ENCODE measurements at regions not wholly inside any gene's neighbourhood (a gene's known extent, or its start where the extent isn't known, plus 50 kb on each side); places are given as distances from the start of the nearest gene placed in this dataset.
"Not testable (repeated sequence)": the region's sequence is repeated elsewhere in the genome, so short reads cannot be mapped to it uniquely, and the experiment has no call there.

- DNase-seq (ENCODE audit: low spot score): no peak
Observed at GRCh38 chr7:113389112-113389646, 270.8 kb upstream of the SMIM30 start.

GRCh38 chr7:113383638-113384037, 265.3 kb upstream of the SMIM30 start:
- no peak for DNase-seq (ENCODE audit: low spot score)

GRCh38 chr7:113379746-113380145, 261.4 kb upstream of the SMIM30 start:
- no peak for DNase-seq (ENCODE audit: low spot score)

GRCh38 chr7:113374955-113375354, 256.6 kb upstream of the SMIM30 start:
- DNase-seq (ENCODE audit: low spot score): no peak

GRCh38 chr7:113373863-113374262, 255.5 kb upstream of the SMIM30 start:
- DNase-seq (ENCODE audit: low spot score): no peak

- no peak for DNase-seq (ENCODE audit: low spot score)
Observed at GRCh38 chr7:113371416-113372043, 253.2 kb upstream of the SMIM30 start.

- DNase-seq (ENCODE audit: low spot score): no peak
Observed at GRCh38 chr7:113370910-113371309, 252.6 kb upstream of the SMIM30 start.

- DNase-seq (ENCODE audit: low spot score): no peak
Observed at GRCh38 chr7:113368256-113368655, 249.9 kb upstream of the SMIM30 start.

- no peak for DNase-seq (ENCODE audit: low spot score)
Observed at GRCh38 chr7:113367041-113367586, 248.8 kb upstream of the SMIM30 start.

GRCh38 chr7:113366122-113366521, 247.8 kb upstream of the SMIM30 start:
- no peak for DNase-seq (ENCODE audit: low spot score)

GRCh38 chr7:113349339-113349738, 231.0 kb upstream of the SMIM30 start:
- DNase-seq (ENCODE audit: low spot score): no peak

GRCh38 chr7:113339661-113340060, 221.3 kb upstream of the SMIM30 start:
- DNase-seq (ENCODE audit: low spot score): no peak

GRCh38 chr7:113338071-113338696, 219.8 kb upstream of the SMIM30 start:
- DNase-seq (ENCODE audit: low spot score): no peak

- not testable (repeated sequence) for DNase-seq (ENCODE audit: low spot score)
Observed at GRCh38 chr7:113336838-113337237, 218.5 kb upstream of the SMIM30 start.

GRCh38 chr7:113331155-113331898, 213.0 kb upstream of the SMIM30 start:
- no peak for DNase-seq (ENCODE audit: low spot score)

- no peak for DNase-seq (ENCODE audit: low spot score)
Observed at GRCh38 chr7:113321201-113321600, 202.8 kb upstream of the SMIM30 start.

GRCh38 chr7:113320419-113320818, 202.1 kb upstream of the SMIM30 start:
- no peak for DNase-seq (ENCODE audit: low spot score)

- no peak for DNase-seq (ENCODE audit: low spot score)
Observed at GRCh38 chr7:113314594-113314993, 196.2 kb upstream of the SMIM30 start.

GRCh38 chr7:113308399-113308798, 190.0 kb upstream of the SMIM30 start:
- no peak for DNase-seq (ENCODE audit: low spot score)

- DNase-seq (ENCODE audit: low spot score): no peak
Observed at GRCh38 chr7:113307147-113307546, 188.8 kb upstream of the SMIM30 start.

GRCh38 chr7:113306302-113306701, 187.9 kb upstream of the SMIM30 start:
- DNase-seq (ENCODE audit: low spot score): no peak

GRCh38 chr7:113304104-113304503, 185.8 kb upstream of the SMIM30 start:
- DNase-seq (ENCODE audit: low spot score): no peak

GRCh38 chr7:113303388-113303787, 185.0 kb upstream of the SMIM30 start:
- not testable (repeated sequence) for DNase-seq (ENCODE audit: low spot score)
